Osteocyte (in vitro differentiated cells): ENCODE measurements at regions not wholly inside any gene's neighbourhood (a gene's known extent, or its start where the extent isn't known, plus 50 kb on each side); places are given as distances from the start of the nearest gene placed in this dataset.

Experiments
- DNase-seq: peaks from one replicate; pipeline ENCODE4 v3.0.0; 2021; ENCODE audit warnings: mixed read lengths; ENCODE audit not compliant: unreplicated experiment; ENCODE audit errors: extremely low spot score
- H3K27ac Mint-ChIP-seq: one replicate; pipeline ENCODE4 v1.8.0; 2021; ENCODE audit warnings: mild to moderate bottlenecking, mixed read lengths; ENCODE audit not compliant: unreplicated experiment
- H3K27me3 Mint-ChIP-seq: one replicate; pipeline ENCODE4 v1.8.0; 2021; ENCODE audit warnings: mixed read lengths; ENCODE audit not compliant: unreplicated experiment
- H3K36me3 Mint-ChIP-seq: one replicate; pipeline ENCODE4 v1.8.0; 2021; ENCODE audit warnings: mixed read lengths; ENCODE audit not compliant: unreplicated experiment
- H3K4me1 Mint-ChIP-seq: one replicate; pipeline ENCODE4 v1.8.0; 2021; ENCODE audit warnings: mixed read lengths; ENCODE audit not compliant: unreplicated experiment
- H3K4me3 Mint-ChIP-seq: one replicate; pipeline ENCODE4 v1.8.0; 2021; ENCODE audit warnings: mild to moderate bottlenecking, moderate library complexity, mixed read lengths; ENCODE audit not compliant: unreplicated experiment
- H3K9me3 Mint-ChIP-seq: one replicate; pipeline ENCODE4 v1.8.0; 2021; ENCODE audit warnings: mixed read lengths; ENCODE audit not compliant: unreplicated experiment
- TF ChIP-seq, protein P1 (sequence below): fragments of 200-600 bp; sonication (generic); IDR thresholded peaks from 2 replicates; pipeline ENCODE4 v1.5.0; 2021; ENCODE audit warnings: antibody characterized with exemption, mild to moderate bottlenecking, moderate library complexity

DNA sequence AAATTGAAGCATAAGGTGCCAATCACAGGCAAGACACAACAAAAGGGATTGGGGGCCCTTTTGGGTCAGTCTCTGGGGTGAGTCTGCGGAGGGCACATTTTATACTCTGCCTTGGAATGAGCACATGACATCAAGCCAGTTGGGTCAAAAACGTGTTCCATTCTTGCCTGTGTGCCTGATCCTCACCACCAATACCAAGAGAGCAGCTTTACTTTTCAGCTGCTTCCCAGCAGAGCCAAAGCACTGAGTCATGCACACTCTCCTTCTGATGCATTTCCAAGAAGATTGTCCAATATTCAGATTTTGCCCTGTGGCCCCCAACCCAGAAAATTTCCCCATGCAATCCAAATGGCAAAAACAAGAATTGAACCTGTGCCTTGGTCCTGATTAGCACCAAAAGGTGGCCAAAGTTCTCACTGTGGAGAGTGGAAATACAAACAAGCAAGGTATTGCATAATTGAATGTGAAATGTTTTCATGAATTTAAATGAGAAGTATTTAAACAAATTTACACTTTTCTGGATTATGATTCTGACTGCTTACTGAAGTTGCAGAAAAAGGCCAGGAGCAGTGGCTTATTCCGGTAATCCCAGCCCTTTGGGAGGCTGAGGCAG is 217.8 kb upstream of the SOX9 start:
- H3K27me3 Mint-ChIP-seq = no peaks in the 10 kb centered on the region
- no peaks in the 10 kb centered on the region for H3K36me3 Mint-ChIP-seq
- DNase-seq = no peak
- TF ChIP-seq, protein P1, sequence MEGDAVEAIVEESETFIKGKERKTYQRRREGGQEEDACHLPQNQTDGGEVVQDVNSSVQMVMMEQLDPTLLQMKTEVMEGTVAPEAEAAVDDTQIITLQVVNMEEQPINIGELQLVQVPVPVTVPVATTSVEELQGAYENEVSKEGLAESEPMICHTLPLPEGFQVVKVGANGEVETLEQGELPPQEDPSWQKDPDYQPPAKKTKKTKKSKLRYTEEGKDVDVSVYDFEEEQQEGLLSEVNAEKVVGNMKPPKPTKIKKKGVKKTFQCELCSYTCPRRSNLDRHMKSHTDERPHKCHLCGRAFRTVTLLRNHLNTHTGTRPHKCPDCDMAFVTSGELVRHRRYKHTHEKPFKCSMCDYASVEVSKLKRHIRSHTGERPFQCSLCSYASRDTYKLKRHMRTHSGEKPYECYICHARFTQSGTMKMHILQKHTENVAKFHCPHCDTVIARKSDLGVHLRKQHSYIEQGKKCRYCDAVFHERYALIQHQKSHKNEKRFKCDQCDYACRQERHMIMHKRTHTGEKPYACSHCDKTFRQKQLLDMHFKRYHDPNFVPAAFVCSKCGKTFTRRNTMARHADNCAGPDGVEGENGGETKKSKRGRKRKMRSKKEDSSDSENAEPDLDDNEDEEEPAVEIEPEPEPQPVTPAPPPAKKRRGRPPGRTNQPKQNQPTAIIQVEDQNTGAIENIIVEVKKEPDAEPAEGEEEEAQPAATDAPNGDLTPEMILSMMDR = no peak
- no peak overlapping the region for H3K27ac Mint-ChIP-seq
- H3K4me1 Mint-ChIP-seq = peaks cover 14% of the 10 kb centered on the region
- no peak overlapping the region for H3K4me3 Mint-ChIP-seq
- H3K9me3 Mint-ChIP-seq = no peaks in the 10 kb centered on the region

DNA sequence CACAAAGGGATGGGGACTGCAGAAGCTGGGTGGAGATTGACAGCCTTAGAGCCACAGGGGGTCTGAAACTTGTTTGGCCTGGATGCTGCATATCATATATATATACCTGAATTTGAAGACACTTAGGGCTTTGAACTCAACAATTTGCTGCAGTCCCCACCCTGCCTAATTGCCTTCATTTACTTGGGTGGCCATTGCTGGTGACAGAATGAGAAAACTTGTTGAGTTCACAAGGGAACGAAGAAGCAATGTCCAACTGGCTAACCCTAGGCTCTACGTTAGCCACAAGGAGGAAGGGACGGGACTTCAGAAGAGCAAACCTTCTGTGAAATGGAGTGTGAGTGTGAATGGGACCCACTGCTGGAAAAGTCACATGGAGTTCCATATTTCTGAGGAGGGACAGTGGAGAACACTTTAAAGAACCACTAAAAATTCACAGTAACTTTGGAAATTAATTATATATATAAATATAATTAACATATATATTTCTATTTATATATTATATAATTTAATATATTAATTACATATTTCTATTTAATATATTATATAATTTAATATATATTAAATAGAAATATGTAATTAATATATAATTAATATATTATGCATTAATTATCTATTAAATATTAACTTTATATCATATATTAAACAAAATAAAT is 215.3 kb upstream of the SOX9 start:
- H3K27ac Mint-ChIP-seq = no peak overlapping the region
- H3K36me3 Mint-ChIP-seq = no peaks in the 10 kb centered on the region
- H3K9me3 Mint-ChIP-seq = no peaks in the 10 kb centered on the region
- peaks cover 8% of the 10 kb centered on the region for H3K4me1 Mint-ChIP-seq
- DNase-seq = no peak
- no peak overlapping the region for H3K4me3 Mint-ChIP-seq
- TF ChIP-seq, protein P1 = no peak
- H3K27me3 Mint-ChIP-seq = no peaks in the 10 kb centered on the region

DNA sequence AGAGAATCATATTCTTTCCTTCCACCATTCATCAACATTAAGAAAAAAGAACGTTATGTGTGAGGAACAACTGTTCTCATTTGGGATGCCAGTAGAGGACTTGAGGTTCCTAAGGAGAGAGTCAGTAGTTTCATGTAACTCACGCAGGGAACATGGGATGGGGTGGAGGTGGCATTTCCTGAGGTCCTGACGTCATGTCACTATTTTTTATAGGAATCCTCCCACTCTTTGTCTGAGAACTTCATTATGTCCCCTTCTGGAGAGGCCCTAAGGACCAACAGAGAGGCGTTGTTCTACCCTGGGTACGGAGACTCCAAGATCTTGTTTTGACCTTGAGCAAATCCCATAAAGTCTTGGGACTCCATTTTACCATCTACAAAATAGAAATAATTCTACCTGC is 211.7 kb upstream of the SOX9 start:
- H3K27ac Mint-ChIP-seq = no peak overlapping the region
- no peaks in the 10 kb centered on the region for H3K36me3 Mint-ChIP-seq
- TF ChIP-seq, protein P1 = no peak
- peaks cover 3% of the 10 kb centered on the region for H3K4me1 Mint-ChIP-seq
- H3K27me3 Mint-ChIP-seq = peaks cover 4% of the 10 kb centered on the region
- DNase-seq = no peak
- H3K9me3 Mint-ChIP-seq = no peaks in the 10 kb centered on the region
- no peak overlapping the region for H3K4me3 Mint-ChIP-seq

DNA sequence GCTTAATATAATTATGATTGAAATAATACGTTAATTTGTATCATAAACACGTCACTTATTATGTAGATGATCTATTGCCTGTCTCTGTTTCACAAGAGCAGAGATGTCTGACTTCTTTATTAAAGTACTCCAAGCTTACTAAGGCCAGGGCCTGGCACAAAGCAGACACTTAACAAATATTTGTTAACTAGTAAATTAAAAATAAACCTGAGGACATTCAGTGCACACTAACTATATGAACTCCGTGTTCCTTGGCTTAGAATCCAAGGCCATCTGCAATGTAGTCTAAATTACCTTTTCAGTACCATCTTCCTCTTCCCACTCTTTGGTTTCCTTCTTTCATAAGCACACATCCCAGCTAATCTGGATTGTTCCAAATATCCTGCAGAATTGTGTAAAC is 210.8 kb upstream of the SOX9 start:
- Mint-ChIP-seq H3K27me3 (peaks cover 9% of the 10 kb centered on the region), H3K4me3 (no peak overlapping the region), H3K36me3 (no peaks in the 10 kb centered on the region), H3K4me1 (peaks cover 3% of the 10 kb centered on the region), H3K27ac (no peak overlapping the region), H3K9me3 (no peaks in the 10 kb centered on the region)
- no peak for DNase-seq
- TF ChIP-seq, protein P1 = no peak

DNA sequence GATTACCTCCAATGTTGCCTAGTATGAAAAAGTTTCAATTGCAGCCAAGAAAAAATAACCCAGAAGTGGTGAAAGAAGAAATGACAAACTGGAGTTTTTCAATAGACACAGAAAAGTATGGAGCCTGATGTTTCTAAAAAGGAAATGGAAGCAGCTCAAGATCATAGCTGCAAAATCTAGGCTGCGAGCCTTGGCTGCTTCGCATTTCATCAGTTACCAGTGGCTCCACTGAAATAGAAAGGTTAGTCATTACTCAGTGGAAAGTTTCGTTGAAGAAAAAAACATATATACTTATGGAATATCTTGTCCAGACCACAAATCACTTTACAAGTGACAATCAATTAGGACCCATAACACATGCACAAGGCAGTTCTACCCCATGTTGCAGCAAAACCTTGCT is 206.8 kb upstream of the SOX9 start:
- no peaks in the 10 kb centered on the region for H3K36me3 Mint-ChIP-seq

More for the DNA sequence above, 206.8 kb upstream of the SOX9 start:
- DNase-seq = no peak
- TF ChIP-seq, protein P1 = no peak
- H3K4me3 Mint-ChIP-seq = no peak overlapping the region
- H3K4me1 Mint-ChIP-seq = no peaks in the 10 kb centered on the region
- no peak overlapping the region for H3K27ac Mint-ChIP-seq
- peaks cover 10% of the 10 kb centered on the region for H3K27me3 Mint-ChIP-seq
- H3K9me3 Mint-ChIP-seq = no peaks in the 10 kb centered on the region
